Esophagus squamous epithelium (tissue), 4 donors: ENCODE measurements at regions not wholly inside any gene's neighbourhood (a gene's known extent, or its start where the extent isn't known, plus 50 kb on each side); places are given as distances from the start of the nearest gene placed in this dataset.

ENCODE experiments used
- CTCF ChIP-seq, 6 experiments: fragments of 450-650 bp in 4 of 6; fragments of 200-600 bp in 2 of 6; sonication (generic) in 2 of 6; IDR thresholded peaks; one replicate each; pipeline ENCODE4 v1.5.1; 2016 to 2019; ENCODE audit warnings: antibody characterized with exemption in 6 of 6, mild to moderate bottlenecking in 4 of 6, moderate library complexity in 4 of 6
- POLR2A ChIP-seq, 4 donors: fragments of 450-650 bp; IDR thresholded peaks; one replicate each; pipeline ENCODE4 v1.6.1; 2017; ENCODE audit warnings: antibody characterized with exemption in 4 of 4, mild to moderate bottlenecking in 4 of 4, moderate library complexity in 3 of 4

DNA sequence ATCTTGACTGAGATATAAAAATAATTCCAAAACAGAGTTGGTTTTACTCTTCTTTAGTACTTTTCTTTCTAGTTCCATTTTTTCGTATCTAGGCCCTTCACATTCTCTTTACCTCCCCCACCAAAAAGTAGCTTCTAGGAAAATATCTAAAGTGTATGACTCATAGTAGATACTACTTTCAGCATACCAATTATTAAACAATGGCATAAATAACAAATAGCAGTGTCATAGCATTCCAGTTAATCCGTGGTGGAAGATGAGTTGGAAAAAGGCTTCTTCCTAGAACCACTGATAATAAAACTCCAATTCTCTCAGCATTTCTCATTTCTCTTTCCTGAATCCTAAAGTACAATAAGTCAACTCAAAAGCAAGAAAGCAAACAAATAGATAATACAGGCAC lies 859.0 kb upstream of the B3GALT2 start:
- no peak for TF ChIP-seq CTCF (IDR thresholded peaks at IDR 0.05)
- no peak for TF ChIP-seq POLR2A (IDR thresholded peaks at IDR 0.05)
